CD1c-positive myeloid dendritic cell (primary cell): ENCODE measurements at regions not wholly inside any gene's neighbourhood (a gene's known extent, or its start where the extent isn't known, plus 50 kb on each side); places are given as distances from the start of the nearest gene placed in this dataset.

Source experiments
- DNase-seq: peaks from one replicate; pipeline ENCODE4 v3.0.0-alpha.2; 2016; ENCODE audit errors: extremely low spot score

DNA sequence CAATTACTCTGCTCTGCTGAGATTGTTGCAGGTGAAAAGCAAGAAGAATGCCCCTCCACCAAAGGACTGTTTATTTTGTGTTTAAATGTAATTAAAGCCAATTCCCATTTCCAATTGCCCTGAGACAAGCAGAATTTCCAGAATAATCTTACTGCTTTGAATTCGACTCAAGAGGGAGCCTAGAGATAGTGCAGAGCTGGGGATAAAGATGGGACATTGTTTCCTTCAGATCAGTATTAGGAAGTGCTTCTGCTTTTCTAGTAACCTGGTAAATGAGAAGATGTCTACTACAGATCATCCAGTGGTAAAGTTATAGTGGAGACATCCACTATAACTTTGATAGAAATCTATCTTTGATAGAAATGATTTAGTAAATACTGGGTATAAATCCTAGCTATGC, 326.9 kb downstream of the UBE3D start:
- DNase-seq, result no peak

DNA sequence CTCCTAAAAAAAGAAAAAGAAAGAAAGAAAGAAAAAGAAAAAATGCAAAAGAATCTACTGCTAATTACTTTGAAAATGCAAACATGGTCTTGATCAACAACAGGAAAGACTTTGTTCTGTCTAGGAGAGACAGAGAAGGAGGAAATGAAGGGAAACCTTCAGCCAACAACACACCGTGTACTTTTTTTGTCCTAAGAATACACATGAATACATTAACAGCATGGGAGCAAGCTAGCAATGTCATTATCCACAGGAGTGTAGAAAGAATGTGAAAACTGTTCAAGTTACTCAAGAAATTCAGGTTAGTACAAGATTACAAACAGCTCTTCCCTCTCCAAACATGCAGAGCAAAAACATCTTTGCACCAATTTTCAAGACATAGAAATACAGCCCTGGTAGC, 326.3 kb downstream of the UBE3D start:
- DNase-seq, result no peak

DNA sequence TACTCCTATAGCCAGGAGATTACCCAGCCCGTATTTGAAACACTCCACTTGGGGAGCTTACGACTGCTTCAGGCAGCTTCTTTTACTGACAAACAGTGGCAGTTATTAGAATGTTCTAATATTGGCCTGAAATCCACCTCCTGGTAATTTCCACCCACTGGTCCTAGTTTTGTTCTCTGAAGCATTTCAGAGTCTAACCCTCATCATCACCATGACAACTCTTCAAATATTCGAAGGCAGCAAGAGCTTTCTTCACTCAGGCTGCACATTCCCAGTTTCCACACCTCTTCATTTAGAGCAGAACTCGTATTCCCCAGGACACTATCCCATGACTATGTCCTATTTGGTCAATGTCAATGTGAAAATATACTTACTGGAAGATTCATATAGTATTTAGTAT, 325.6 kb downstream of the UBE3D start:
- DNase-seq, result no peak

DNA sequence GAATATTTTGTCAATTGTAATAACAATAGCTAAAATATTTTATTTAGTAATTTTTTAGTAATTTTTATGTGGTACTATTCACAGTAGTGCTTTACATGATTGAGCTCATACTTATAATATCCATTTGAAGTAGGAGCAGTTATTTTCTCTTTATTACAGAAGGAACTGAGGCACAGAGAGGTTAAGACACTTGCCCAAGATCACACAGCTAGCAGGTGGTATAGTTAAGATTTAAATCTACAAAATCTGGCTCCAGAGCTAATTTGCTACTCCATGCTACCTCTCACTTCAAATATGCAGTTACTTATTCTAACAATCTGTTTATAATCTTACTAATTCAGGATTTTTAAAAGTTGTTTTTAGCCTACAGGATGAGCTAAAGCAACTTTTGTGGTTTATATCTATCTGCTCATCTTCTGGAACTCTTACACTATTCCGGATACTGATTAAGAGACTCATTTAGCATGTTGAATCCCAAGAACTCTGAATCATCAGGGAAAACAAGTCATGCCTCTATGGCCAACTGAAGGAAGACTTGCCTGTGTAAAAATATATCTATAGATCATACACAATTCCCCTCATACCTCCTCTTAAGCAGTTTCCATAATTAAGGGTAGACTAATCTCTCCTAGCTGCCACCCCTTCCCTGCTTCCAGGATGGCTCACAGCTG, 324.2 kb downstream of the UBE3D start:
- DNase-seq, result no peak

DNA sequence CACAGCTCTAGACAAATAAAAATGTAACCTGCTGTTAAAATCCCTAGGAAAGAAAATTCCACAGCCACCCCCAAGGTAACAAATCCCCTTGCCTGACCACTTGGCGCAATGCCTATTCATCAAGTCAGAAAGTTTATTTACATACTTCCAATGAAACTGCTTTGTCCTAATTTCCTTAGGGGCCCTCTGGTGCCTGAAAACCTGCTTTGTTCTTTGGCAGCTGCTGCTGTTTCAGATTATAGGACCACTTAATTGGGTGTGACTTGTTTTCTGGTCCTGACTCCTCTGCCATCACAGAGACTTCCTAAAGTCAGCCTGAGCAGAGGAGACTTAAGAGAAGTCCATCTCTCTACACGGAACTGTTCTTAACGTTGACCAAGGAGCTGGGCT, 323.6 kb downstream of the UBE3D start:
- DNase-seq, result no peak

DNA sequence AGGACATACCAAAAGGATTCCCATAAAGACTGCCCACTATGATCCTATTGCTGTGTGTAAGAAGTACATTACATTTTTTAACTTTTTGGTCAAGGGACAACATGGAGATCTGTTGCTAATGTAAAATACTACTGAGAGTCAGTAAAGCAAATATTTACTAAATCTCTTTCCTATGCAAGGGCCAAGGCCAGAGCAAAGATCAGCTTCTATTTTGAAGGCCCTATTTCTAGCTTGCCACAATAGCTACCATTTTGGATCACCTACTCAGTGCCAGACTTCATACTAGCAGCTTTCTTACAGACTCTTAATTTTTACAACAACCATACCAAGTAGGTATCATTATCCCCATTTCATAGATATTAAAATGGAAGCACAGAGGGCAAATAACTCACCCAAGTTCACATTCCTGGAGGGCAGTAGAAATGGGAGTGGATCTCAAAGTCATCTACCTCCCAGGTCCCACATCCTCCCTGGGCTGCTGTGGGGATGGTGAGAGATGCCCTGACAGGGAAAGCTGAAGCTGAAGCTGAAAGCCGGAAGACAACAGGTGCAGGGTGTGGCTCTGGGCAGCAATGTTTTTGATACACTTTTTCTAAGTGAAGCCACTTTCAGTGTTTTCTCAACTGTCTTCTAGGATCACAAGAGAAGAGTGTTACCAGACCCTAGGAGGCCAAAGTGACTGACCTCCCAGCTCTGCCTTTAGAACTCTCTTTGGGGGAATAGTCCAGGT, 321.2 kb downstream of the UBE3D start:
- no peak for DNase-seq

DNA sequence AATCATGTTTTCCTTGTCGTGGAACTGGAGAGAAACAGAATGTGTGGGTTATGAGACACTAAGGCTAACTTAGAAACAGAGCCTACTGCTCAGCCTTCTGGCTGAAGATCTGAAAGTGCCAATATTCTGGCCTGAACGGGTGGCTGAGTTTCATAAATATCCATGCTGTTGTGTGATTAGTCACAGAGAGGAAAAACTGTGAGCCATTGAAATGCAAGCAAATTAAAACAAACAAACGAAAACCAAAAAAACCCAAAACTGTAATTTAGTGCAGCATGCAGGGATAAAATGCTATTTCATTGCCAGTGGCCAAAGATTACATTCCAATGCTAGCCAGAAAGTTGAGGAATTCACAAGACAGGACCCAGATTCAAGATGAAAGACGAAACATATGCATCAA, 315.1 kb downstream of the UBE3D start:
- no peak for DNase-seq

DNA sequence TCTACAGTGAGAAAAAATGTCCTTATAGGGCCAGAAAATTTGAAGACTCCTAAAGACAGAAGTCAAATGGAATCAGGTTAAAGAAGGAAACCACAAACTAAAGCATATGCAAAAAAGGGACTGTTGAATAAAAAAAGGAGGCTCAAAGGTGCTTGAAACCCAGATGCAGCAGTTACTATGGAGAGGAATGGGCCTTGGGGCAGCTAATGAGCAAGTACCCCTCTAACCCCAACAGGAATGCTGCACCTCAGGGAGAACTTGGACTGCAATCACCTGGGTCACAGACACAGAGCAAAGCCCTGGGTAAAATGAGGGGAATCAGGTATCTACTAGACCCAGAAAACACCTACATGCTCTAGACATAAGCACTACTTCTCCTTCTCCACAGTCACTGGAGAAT, 313.9 kb downstream of the UBE3D start:
- DNase-seq, result no peak

DNA sequence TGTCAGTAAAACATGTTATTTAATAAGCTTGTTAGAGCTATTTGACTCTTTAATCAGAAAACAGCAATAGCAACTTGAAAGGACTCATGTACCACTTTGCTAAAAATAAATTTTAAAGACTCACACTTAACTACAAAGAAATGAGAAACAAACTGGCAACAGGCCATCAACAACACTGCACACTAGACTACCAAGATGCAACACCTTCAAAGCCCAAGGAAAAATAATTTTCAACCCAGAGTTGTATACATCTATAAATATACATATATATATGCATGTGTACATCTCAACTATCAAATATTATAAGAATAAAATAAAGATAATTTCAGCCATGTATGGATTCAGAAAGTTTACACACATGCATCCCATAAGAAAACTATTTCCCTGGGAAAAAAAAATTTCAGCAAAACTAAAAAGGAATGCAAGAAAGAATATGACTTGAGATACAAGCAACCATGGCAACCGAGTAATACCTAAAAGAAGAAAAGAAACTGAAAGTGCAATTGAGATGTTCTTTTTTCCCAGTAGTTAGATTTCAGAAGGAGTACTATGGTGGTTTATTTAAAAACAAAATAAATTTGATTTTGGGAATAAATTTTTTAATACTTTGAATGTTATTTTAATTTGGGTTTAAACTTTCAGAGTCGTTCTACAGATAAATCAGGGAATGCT, 303.8 kb downstream of the UBE3D start:
- DNase-seq, result no peak

DNA sequence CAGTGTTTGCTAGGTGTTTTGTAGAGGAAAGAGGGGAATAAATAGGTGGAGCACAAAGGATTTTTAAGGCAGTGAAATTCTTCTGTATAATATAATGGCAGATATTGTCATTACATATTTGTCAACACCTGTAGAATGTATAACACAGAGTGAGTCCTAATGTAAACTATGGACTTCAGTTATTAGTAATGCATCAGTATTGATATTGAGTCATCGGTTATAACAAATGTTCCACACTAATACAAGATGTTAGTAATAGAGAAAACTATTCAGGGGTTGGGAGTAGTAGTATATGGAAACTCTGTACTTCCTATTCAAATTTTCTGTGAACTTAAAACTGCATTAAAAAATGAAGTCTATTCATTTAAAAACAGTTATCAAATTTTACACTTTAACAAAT, 299.2 kb downstream of the UBE3D start:
- no peak for DNase-seq

DNA sequence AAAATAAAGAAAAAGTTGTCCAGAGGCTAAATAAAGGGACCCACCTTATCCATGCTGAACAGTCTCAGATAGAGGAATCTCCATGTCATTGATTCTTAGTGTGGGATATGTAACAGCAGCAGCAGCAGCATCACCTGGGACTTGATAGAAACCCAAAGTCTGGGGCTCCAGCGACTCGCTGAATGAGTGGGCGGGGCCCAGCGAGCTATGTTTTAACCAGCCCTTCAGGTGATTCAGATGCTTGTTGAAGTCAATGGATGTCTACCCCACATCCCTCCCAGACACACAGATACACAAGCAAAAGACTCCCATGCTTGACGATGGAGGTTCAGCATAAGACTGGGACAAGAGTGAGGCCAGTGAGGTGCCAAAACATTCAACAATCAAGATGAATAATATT, 298.6 kb downstream of the UBE3D start:
- no peak for DNase-seq

DNA sequence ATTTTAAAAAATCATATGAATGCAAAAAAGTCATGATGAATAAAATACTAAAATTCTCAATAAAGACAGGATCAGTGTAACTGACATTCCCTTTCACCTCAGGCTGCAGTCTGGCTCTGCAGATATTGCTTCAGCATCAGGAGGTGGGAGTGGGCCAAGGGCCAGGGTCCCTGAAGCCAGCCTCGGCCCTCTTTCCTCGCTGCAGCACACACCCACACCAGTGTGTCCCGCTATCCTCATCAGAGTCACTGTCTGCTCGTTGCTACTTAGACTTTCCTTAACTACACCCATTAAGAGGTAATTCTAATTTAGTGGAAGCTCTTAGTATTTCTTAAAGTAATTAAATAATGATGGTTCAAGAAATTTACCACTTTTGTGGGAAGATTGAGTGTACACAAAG, 298.2 kb downstream of the UBE3D start:
- DNase-seq, result no peak

DNA sequence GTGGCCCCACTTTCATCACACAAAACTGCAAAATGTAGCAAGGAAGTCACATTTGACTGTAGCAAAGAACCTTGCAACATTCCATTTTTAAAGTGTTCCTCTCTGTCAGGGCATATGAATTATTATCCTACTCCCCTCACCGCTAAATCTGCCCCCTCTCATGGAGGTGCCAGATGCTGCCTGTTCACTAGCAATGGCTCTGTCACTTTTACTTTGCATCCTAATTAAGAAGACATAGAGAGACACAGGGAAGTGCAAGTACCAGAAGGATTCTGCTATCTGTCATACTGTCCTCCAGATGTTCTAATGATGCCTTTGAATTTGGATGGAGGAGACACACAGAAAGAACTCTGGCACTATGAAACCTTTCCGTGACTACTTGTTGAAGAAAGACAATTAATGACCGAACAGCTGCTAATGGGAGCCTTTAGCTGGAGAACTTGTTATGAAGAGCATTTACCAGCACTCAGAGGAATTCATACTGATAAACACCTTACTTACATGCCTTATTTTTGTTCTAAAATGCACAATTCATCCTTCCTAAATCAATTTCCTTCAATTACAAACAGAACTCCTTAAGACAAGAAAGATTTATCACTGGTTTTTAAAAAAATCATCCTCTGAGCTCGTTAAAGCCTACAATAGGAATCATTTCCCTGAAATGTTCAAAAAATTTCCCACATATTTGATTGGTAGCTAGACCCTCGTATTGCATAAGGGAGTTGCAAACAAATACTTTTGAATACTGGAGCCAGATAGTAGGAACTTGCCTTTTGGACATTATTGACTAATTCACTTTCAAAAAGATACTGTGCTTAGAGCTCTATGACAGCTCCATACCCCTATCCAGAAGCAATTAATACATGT, 292.6 kb downstream of the UBE3D start:
- DNase-seq, result no peak

DNA sequence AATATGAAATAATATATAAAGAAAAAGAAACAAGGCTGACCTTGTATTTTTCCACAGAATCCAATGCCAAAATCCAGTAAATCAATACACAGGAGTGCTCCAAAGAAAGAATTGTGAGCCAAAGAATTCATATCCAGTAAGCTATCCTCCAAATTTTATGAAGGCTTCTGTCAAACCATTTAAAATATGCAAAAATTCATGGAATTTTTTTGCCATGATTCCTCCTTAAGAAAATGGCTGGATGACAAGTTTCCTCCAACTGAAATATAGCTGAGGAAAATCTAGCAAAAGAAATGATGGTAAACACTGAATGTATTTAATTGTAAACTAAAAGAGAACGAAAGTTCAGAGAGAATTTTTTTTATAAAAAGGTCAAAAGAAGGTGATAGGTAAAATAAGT, 290.3 kb downstream of the UBE3D start:
- DNase-seq, result no peak

DNA sequence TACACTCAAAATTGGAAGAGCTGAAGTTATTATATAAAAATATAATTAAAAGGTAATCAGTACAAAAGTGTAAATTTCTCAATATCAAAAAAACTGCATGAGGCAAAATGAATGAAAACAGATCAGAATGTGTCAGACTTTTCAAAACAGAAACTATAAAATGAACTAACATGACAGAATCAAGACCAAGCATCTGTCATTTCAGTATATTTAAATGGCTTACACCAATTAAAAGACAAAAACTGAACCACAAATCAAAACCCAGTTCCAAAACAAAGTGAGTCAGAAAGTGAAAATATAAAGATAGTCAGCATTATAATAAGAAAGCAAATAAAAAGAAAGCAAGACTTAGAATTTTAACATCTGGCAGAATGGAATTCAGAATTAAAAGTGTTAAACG, 289.7 kb downstream of the UBE3D start:
- no peak for DNase-seq

DNA sequence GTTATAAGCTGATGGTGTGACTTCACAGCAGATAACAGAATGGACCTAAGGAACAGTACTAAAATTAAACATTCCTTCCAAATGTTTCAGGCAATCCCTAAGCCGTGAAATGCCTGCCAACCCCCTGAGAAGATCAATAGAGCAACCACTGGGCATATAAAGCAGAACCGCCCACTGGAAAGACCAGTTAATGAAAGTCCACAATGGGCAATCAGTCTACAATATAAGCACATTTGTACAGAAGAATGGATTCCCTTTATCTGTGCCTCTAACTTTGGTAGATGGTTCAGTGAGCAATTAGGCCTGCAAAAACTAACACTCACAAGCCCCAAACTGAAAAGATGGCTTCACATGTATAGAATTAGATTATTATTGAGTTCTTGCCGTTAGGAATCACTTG, 286.6 kb downstream of the UBE3D start:
- no peak for DNase-seq

DNA sequence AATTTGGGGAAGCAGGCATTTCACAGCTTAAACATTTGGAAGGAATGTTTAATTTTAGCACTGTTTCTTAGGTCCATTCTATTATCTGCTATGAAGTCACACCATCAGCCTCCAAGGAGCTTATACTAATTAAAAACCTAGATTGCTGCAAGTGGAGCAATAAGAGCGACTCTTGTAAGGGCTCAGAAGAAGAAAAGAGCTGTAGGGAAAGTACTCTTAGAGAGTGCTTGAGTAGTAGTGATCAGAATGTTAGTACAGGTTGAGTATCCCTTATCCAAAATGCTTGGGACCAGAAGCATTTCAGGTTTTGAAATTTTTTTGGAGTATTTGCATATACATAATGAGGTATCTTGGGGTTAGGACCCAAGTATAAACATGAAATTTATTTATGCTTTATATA, 285.3 kb downstream of the UBE3D start:
- DNase-seq, result no peak

DNA sequence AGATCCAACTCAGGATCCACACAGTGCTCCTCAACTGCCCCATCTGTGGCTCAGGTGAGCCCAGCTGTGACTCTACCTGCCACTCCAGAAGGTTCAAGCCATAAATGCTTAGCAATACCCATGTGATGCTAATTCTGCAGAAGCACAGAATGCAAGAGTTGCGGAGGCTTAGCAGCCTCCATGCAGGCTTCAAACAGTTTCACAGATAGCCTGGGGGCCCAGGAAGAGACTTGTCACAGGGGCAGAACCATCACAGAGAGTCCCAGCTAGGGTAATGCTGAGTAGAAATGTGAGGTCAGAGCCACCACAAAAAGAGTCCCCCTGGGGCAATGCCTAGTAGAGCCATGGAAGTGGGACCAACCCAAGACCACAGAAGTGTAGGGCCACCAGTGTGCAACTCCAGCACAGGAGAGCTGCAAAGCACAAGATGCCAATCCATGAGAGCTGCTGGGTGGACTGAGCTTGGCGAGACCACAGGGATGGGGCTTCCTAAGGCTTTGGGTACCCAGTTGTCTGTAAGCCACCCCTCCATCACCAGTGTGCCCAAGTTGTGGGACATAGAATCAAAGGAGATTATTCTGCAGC, 283.9 kb downstream of the UBE3D start:
- no peak for DNase-seq

DNA sequence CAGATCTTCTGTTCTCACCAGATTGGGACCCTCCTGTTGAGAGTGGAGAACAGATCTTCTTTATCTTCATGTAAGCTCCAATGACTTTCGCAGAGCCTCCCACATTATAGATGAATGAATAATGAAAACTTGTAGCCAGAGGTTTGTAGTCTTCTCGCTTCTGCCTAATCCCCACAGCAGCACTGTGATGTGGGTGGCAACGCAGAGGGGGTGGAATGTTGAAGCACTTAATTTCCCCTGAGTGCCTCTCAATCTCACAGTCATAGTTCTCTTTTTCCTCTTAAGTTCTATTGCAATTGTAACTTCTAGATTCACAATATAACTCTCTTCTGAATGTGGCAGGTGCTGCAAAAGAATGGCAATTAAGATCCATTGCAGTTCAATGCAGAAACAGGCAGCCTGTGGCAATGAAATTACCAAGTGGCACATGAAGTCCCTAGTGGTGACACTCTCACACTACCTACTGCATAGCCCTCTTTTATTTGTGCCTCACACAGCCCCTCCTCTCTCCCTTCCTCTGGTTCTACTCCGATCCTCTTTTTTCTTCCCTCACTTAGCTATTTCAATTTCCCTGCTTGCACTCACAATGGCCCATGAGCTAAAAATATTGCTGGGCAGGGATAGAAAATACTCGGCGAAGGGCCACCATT, 281.9 kb downstream of the UBE3D start:
- no peak for DNase-seq

DNA sequence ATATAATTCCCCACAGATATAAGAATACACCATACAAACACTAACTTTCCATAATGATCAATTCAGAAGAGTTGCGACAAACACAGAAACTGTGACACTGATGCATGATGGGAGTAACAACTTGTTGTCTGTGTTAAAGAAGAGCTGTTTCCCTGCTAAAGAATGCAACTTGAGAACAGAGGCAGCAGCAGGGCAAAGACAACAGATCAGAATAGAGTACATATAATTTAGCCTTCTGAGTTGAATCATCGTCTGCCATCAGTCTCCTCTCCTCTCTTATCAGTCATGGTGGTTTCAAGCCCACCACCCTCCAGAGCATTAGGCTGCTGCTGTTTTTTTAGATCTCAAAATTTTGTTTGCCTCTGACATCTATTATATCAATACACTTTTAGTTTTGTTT, 280.4 kb downstream of the UBE3D start:
- DNase-seq, result no peak

DNA sequence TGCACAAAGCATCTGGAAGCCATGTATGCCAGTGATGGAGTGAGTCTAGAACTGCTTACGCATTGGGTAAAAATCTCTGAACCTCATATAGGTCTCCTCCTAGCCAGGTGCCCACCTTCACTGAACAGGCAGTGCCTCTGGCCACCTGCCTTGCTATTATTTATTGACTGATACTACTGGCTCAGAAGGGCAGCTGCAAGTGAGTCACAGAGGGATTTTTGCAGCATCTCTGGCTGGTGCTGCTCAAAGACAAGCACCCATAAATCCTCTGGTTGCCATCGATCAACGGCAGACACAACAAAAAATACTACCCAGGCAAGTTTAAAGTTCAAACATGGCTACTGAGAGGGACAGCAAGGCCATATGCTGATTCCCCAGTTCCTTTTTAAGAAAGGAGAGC, 279.4 kb downstream of the UBE3D start:
- DNase-seq, result no peak
